SK-N-SH (cell line): ENCODE measurements at regions not wholly inside any gene's neighbourhood (a gene's known extent, or its start where the extent isn't known, plus 50 kb on each side); places are given as distances from the start of the nearest gene placed in this dataset.
A peak's percentile ranks its signal among the peaks of the same experiment; 100 is the strongest.

Experiments used
- CTCF ChIA-PET: fragments of 300-600, 350-600 bp; formaldehyde crosslinking; extraction: SDS; loops from one replicate; lab custom pipeline; 2021; lab: Yijun Ruan, JAX
- POLR2A ChIA-PET: fragments of 350-600 bp; sonication (Branson Sonifier 250); formaldehyde crosslinking; extraction: SDS; loops from one replicate; lab custom pipeline; 2020; ENCODE audit warnings: antibody characterized with exemption, inconsistent platforms; lab: Yijun Ruan, JAX
- DNase-seq: peaks from one replicate; pipeline ENCODE4 v3.0.0; 2012
- H2AFZ ChIP-seq: fragments of 200-600 bp; sonication (generic); 2 replicates; pipeline ENCODE4 v1.8.1; 2016; ENCODE audit warnings: antibody characterized with exemption, mild to moderate bottlenecking, low read depth
- H3F3A ChIP-seq: fragments of 200-600 bp; sonication (generic); replicated peaks from 2 replicates; pipeline ENCODE3; 2016; ENCODE audit warnings: antibody characterized with exemption, mild to moderate bottlenecking; ENCODE audit not compliant: insufficient read depth
- H3K27ac ChIP-seq, 2 experiments: fragments of 200-500 bp in 1 of 2; fragments of 200-600 bp in 1 of 2; sonication (Bioruptor generic) in 1 of 2; sonication (generic), shearing (Covaris generic) in 1 of 2; 2 replicates each; pipeline versions ENCODE4 v1.5.1 to v1.6.1; 2014 to 2016; ENCODE audit warnings: low read depth in 2 of 2, inconsistent platforms in 1 of 2, low read length in 1 of 2, mild to moderate bottlenecking in 1 of 2, mixed read lengths in 1 of 2
- H3K27me3 ChIP-seq: fragments of 200-600 bp; sonication (generic), shearing (Covaris generic); 2 replicates; pipeline ENCODE4 v1.6.1; 2016; ENCODE audit warnings: mixed run types; ENCODE audit not compliant: insufficient read depth
- H3K36me3 ChIP-seq, 2 experiments: fragments of 200-500 bp in 1 of 2; fragments of 200-600 bp in 1 of 2; sonication (Bioruptor generic) in 1 of 2; sonication (generic) in 1 of 2; replicated peaks in 1 of 2; 2 replicates each; pipeline versions ENCODE3 to v1.5.1; 2014 to 2016; ENCODE audit warnings: low read length in 1 of 2, mild to moderate bottlenecking in 1 of 2; ENCODE audit not compliant: insufficient read depth in 2 of 2, control insufficient read depth in 1 of 2
- H3K4me1 ChIP-seq, 2 experiments: fragments of 200-500 bp in 1 of 2; fragments of 200-600 bp in 1 of 2; sonication (Bioruptor generic) in 1 of 2; sonication (generic), shearing (Covaris generic) in 1 of 2; 2 replicates each; pipeline versions ENCODE4 v1.5.1 to v1.6.1; 2014 to 2016; ENCODE audit warnings: low read depth in 1 of 2, low read length in 1 of 2, mixed run types in 1 of 2; ENCODE audit not compliant: insufficient read depth in 2 of 2, control insufficient read depth in 1 of 2
- H3K4me2 ChIP-seq: fragments of 200-600 bp; sonication (generic), shearing (Covaris generic); 2 replicates; pipeline ENCODE4 v1.6.1; 2017; ENCODE audit warnings: mixed run types
- H3K4me3 ChIP-seq, 2 experiments: fragments of 200-500 bp in 1 of 2; fragments of 200-600 bp in 1 of 2; sonication (Bioruptor generic) in 1 of 2; sonication (generic), shearing (Covaris generic) in 1 of 2; 2 replicates each; pipeline versions ENCODE4 v1.5.1 to v1.8.1; 2014 to 2016; ENCODE audit warnings: low read depth in 2 of 2, inconsistent platforms in 1 of 2, low read length in 1 of 2, mild to moderate bottlenecking in 1 of 2, mixed read lengths in 1 of 2, moderate library complexity in 1 of 2
- H3K79me2 ChIP-seq: fragments of 200-600 bp; sonication (generic); 2 replicates; pipeline ENCODE4 v1.8.1; 2017; ENCODE audit warnings: mild to moderate bottlenecking; ENCODE audit not compliant: insufficient read depth
- H3K9ac ChIP-seq: fragments of 200-600 bp; sonication (generic); 2 replicates; pipeline ENCODE4 v1.6.1; 2017; ENCODE audit warnings: mixed run types
- H3K9me2 ChIP-seq: fragments of 200-600 bp; sonication (generic); 2 replicates; pipeline ENCODE4 v1.6.1; 2017; ENCODE audit warnings: mixed run types
- H3K9me3 ChIP-seq: fragments of 200-600 bp; sonication (generic); 2 replicates; pipeline ENCODE4 v1.6.1; 2017; ENCODE audit warnings: mixed run types, mild to moderate bottlenecking, moderate library complexity
- H4K20me1 ChIP-seq: fragments of 200-600 bp; sonication (generic); 2 replicates; pipeline ENCODE4 v1.6.1; 2017; ENCODE audit warnings: mild to moderate bottlenecking, mixed run types; ENCODE audit not compliant: insufficient read depth
- CHD2 ChIP-seq: fragments of 150-350 bp; IDR thresholded peaks from 2 replicates; pipeline ENCODE4 v1.6.1; 2018; ENCODE audit warnings: low read length; ENCODE audit not compliant: partially characterized antibody
- EP300 ChIP-seq, 2 experiments: IDR thresholded peaks; 2 replicates each; pipeline versions ENCODE4 v1.4.0 to v1.6.1; 2012; ENCODE audit warnings: borderline replicate concordance in 1 of 2, low read depth in 1 of 2, low read length in 1 of 2
- GATA2 ChIP-seq: sonication (generic); formaldehyde crosslinking; IDR thresholded peaks from 2 replicates; pipeline ENCODE4 v1.5.0; 2020; ENCODE audit warnings: mild to moderate bottlenecking, missing genetic modification reagents
- RAD21 ChIP-seq: IDR thresholded peaks from 2 replicates; pipeline ENCODE4 v1.6.1; 2012; ENCODE audit warnings: mild to moderate bottlenecking, low read length
- RCOR1 ChIP-seq: fragments of 150-350 bp; IDR thresholded peaks from 2 replicates; pipeline ENCODE4 v1.6.1; 2017; ENCODE audit warnings: antibody characterized with exemption, low read length
- RFX5 ChIP-seq: IDR thresholded peaks from 2 replicates; pipeline ENCODE4 v1.6.1; 2012; ENCODE audit warnings: mild to moderate bottlenecking, improper control_type of control experiment, low read length
- SIN3A ChIP-seq: IDR thresholded peaks from 2 replicates; pipeline ENCODE4 v1.6.1; 2012; ENCODE audit warnings: low read depth, mild to moderate bottlenecking, low read length, moderate library complexity, borderline replicate concordance
- SMC3 ChIP-seq: IDR thresholded peaks from 2 replicates; pipeline ENCODE4 v1.6.1; 2012; ENCODE audit warnings: low read depth, low read length, improper control_type of control experiment
- TAF1 ChIP-seq: IDR thresholded peaks from 2 replicates; pipeline ENCODE4 v1.6.1; 2012; ENCODE audit warnings: low read depth, mild to moderate bottlenecking, low read length, moderate library complexity, borderline replicate concordance
- TCF12 ChIP-seq: IDR thresholded peaks from 2 replicates; pipeline ENCODE4 v1.4.0; 2012
- WGBS: methylation state at CpG from one replicate; pipeline ENCODE4 v1.1.6; 2017; ENCODE audit warnings: low lambda C conversion rate; 5-methylcytosine and 5-hydroxymethylcytosine counted together
- TF ChIP-seq, protein P1 (sequence below): fragments of 150-350 bp; IDR thresholded peaks from 2 replicates; pipeline ENCODE4 v1.6.1; 2016; ENCODE audit warnings: mild to moderate bottlenecking, low read depth, low read length
- TF ChIP-seq, protein P2 (sequence below): IDR thresholded peaks from 2 replicates; pipeline ENCODE4 v1.4.0; 2012; ENCODE audit warnings: low read depth
- TF ChIP-seq, protein P3 (sequence below): fragments of 150-350 bp; IDR thresholded peaks from 2 replicates; pipeline ENCODE4 v1.6.1; 2017; ENCODE audit warnings: antibody characterized with exemption, low read length, low read depth, borderline replicate concordance

DNA sequence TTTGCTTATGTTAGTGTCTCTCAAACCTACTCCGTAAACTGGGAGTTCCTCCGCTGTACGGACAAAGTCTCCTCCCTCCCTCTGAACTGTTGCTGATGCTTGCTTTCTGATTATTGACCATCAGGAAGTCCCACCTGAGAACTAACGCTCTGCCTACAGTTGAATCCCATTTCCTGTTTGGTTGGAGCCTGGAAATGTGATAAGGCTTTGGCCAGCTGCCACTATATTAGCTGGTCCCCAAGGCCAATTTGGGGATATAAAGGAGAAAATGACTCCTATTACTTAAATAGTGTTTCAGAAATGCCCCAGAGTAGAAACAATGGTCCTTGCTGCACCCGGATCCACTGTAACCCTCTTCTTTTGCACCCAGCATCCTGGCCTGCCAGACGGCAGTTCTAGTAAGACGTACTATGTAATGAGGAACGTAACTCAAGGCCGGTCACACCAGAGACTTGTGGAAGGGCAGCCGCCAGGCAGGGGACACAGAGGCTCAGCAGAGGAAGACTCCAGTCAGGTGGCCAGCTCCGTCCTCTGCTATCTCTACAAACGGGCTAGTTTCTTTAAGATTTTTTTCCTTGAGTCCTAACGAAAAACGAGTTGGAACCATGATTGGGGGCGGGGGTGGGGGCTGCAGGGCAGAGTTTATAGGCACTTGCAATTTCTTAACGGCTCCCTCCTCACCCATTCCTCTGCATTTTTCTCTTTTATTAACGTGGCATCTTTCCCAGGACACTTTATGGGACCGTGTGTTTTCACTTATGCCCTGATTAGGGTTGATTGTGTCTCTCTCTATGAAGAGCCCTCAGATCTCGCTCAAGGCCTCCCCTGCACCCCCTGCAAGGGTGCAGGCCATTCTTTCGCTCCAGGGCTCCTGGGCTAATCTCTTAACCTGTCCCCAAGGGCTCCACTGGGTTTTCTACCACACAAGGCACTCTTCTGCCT is 72.8 kb upstream of the CDON start:
- CTCF ChIA-PET = interaction anchor here (0.9 to 1.5 kb wide), 3 partner anchors 8 to 74 kb away, joined by 3 to 5 read pairs (median 3); no protein-coding TSS in a partner anchor
- Histone ChIP-seq H3K4me1 (peaks cover 29 to 48% of the 10 kb centered on the region in 2 experiments), H3F3A (no peaks in the 10 kb centered on the region), H3K36me3 (no peaks in the 10 kb centered on the region), H3K9ac (no peak overlapping the region), H3K4me3 (no peak overlapping the region), H2AFZ (no peak overlapping the region), H3K9me3 (no peaks in the 10 kb centered on the region), H3K4me2 (no peak overlapping the region), H3K27ac (peak overlapping the region in 1 of 2 experiments; percentile 26; a peak in 1 of 4 replicates), H3K27me3 (peaks cover 18% of the 10 kb centered on the region; the same call in 1 of the 2 replicates)
- POLR2A ChIA-PET = no interaction called here
- TF ChIP-seq SIN3A (no peak), SMC3 (no peak), RFX5 (no peak), EP300 (IDR thresholded peaks at IDR 0.05; ENCODE audit: borderline replicate concordance in 1 of 2, low read depth in 1 of 2, low read length in 1 of 2) (peak in 1 of 2 experiments; percentile 41; a peak in 1 of 4 replicates), GATA2 (peak; percentile 16; the same call in 1 of the 2 replicates), TCF12 (peak; percentile 33; the same call in 1 of the 2 replicates)
- TF ChIP-seq, protein P1, sequence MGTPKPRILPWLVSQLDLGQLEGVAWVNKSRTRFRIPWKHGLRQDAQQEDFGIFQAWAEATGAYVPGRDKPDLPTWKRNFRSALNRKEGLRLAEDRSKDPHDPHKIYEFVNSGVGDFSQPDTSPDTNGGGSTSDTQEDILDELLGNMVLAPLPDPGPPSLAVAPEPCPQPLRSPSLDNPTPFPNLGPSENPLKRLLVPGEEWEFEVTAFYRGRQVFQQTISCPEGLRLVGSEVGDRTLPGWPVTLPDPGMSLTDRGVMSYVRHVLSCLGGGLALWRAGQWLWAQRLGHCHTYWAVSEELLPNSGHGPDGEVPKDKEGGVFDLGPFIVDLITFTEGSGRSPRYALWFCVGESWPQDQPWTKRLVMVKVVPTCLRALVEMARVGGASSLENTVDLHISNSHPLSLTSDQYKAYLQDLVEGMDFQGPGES = no peak
- TF ChIP-seq, protein P2, sequence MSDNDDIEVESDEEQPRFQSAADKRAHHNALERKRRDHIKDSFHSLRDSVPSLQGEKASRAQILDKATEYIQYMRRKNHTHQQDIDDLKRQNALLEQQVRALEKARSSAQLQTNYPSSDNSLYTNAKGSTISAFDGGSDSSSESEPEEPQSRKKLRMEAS = no peak
- TF ChIP-seq, protein P3, sequence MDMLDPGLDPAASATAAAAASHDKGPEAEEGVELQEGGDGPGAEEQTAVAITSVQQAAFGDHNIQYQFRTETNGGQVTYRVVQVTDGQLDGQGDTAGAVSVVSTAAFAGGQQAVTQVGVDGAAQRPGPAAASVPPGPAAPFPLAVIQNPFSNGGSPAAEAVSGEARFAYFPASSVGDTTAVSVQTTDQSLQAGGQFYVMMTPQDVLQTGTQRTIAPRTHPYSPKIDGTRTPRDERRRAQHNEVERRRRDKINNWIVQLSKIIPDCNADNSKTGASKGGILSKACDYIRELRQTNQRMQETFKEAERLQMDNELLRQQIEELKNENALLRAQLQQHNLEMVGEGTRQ = no peak
- TF ChIP-seq, all 33 proteins: peak for 3
- Histone ChIP-seq H4K20me1 (no peaks in the 10 kb centered on the region), H3K79me2 (no peaks in the 10 kb centered on the region), H3K9me2 (no peaks in the 10 kb centered on the region)
- 70% methylated on average over 16 of the region's 20 CpGs for WGBS
- no peak for DNase-seq

DNA sequence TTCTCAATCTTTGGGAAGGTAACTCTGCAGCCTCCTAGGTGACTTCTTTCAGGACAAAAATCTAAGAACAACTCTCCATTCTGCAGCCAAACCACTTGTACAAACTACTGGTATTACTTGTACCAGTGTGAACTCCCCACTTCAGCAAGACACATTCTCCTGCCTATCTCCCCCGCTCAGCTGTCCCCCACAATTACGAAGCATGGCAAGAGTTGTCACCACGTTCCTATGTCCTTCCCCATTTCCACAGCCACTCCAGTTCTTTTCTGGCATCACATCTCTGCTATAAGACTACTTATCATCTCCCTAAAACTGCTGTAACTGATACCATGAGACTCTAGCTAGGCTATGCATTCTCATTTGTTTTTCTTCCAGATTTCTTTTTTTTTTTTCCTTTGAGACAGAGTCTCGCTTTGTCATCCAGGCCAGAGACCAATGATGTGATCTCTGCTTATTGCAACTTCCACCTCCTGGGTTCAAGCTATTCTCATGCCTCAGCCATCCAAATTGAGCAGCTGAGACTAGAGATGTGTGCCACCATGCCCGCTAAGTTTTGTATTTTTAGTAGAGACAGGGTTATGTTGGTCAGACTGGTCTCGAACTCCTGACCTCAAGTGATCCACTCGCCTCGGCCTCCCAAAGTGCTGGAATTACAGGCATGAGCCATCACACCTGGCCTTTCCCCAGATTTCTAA is 71.9 kb upstream of the CDON start:
- Histone ChIP-seq H3K27me3 (peaks cover 17% of the 10 kb centered on the region; the same call in 1 of the 2 replicates), H3K9ac (no peak overlapping the region)

More for the DNA sequence above, 71.9 kb upstream of the CDON start:
- DNase-seq = no peak
- H4K20me1 ChIP-seq = no peaks in the 10 kb centered on the region
- H3K27ac ChIP-seq = no peak overlapping the region
- no peaks in the 10 kb centered on the region for H3K9me2 ChIP-seq
- H2AFZ ChIP-seq = no peak overlapping the region
- no peaks in the 10 kb centered on the region for H3F3A ChIP-seq
- CTCF ChIA-PET = interaction anchor here (1.5 to 1.8 kb wide), 2 partner anchors 73 to 211 kb away, joined by 5 to 10 read pairs; no protein-coding TSS in a partner anchor
- no peaks in the 10 kb centered on the region for H3K9me3 ChIP-seq
- H3K4me1 ChIP-seq = peaks cover 20 to 39% of the 10 kb centered on the region in 2 experiments
- POLR2A ChIA-PET = interaction anchor here (0.7 to 1.0 kb wide), 2 partner anchors 20 kb away, joined by 3 to 6 read pairs; no protein-coding TSS in a partner anchor
- no peaks in the 10 kb centered on the region for H3K36me3 ChIP-seq
- H3K4me2 ChIP-seq = no peak overlapping the region
- H3K4me3 ChIP-seq = no peak overlapping the region
- TF ChIP-seq RAD21 (no peak), TAF1 (no peak), RCOR1 (no peak), EP300 (IDR thresholded peaks at IDR 0.05; ENCODE audit: borderline replicate concordance in 1 of 2, low read depth in 1 of 2, low read length in 1 of 2) (no peak), CHD2 (no peak)
- H3K79me2 ChIP-seq = no peaks in the 10 kb centered on the region
- WGBS = 88% methylated on average over 8 of the region's 8 CpGs
